ENCODE measurements at regions not wholly inside any gene's neighbourhood (a gene's known extent, or its start where the extent isn't known, plus 50 kb on each side); places are given as distances from the start of the nearest gene placed in this dataset.
A peak's percentile ranks its signal among the peaks of the same experiment; 100 is the strongest.

- Histone ChIP-seq H3K36me3 (no peaks in the 10 kb centered on the region), H3K27me3 (no peaks in the 10 kb centered on the region), H3K27ac (no peak overlapping the region), H3K4me1 (peaks cover under 1% of the 10 kb centered on the region), H3K4me3 (no peak overlapping the region), H3K9me3 (no peaks in the 10 kb centered on the region)
- intact Hi-C loops (cut with DNase I), result no loop called here
- TF ChIP-seq CTCF (IDR thresholded peaks at IDR 0.05), result no peak
- TF ChIP-seq POLR2A (IDR thresholded peaks at IDR 0.05), result no peak
- no peak for TF ChIP-seq POLR2AphosphoS5 (IDR thresholded peaks at IDR 0.05; ENCODE audit: insufficient read depth in 1 of 2, low read depth in 1 of 2)
- no peak for DNase-seq (ENCODE audit: extremely low spot score in 2 of 2)
Measured at GRCh38 chr18:77361382-77361781, 111.7 kb downstream of the GALR1 start.

- intact Hi-C loops (cut with DNase I), result no loop called here
- H3K36me3 ChIP-seq, result no peaks in the 10 kb centered on the region
- H3K27me3 ChIP-seq, result no peaks in the 10 kb centered on the region
- H3K4me1 ChIP-seq, result peaks cover 13% of the 10 kb centered on the region
- no peak overlapping the region for H3K4me3 ChIP-seq
- DNase-seq (ENCODE audit: extremely low spot score in 2 of 2), result no peak
- H3K27ac ChIP-seq, result no peak overlapping the region
- peaks cover 8% of the 10 kb centered on the region for H3K9me3 ChIP-seq
- TF ChIP-seq CTCF (IDR thresholded peaks at IDR 0.05), result no peak
- TF ChIP-seq POLR2A (IDR thresholded peaks at IDR 0.05), result no peak
- TF ChIP-seq POLR2AphosphoS5 (IDR thresholded peaks at IDR 0.05; ENCODE audit: insufficient read depth in 1 of 2, low read depth in 1 of 2), result no peak
Measured at GRCh38 chr18:77365667-77366066, 116.0 kb downstream of the GALR1 start.

- Histone ChIP-seq H3K4me3 (no peak overlapping the region), H3K27me3 (no peaks in the 10 kb centered on the region), H3K4me1 (peaks cover 13% of the 10 kb centered on the region), H3K9me3 (peaks cover 8% of the 10 kb centered on the region), H3K36me3 (no peaks in the 10 kb centered on the region), H3K27ac (peak overlapping the region; percentile 70)
- TF ChIP-seq POLR2A (IDR thresholded peaks at IDR 0.05) (no peak), POLR2AphosphoS5 (IDR thresholded peaks at IDR 0.05; ENCODE audit: insufficient read depth in 1 of 2, low read depth in 1 of 2) (no peak), CTCF (IDR thresholded peaks at IDR 0.05) (no peak)
- DNase-seq (ENCODE audit: extremely low spot score in 2 of 2), result no peak
- intact Hi-C loops (cut with DNase I), result no loop called here
Measured at GRCh38 chr18:77366067-77366719, 116.5 kb downstream of the GALR1 start.

- Histone ChIP-seq H3K27ac (peak overlapping the region; percentile 70), H3K27me3 (no peaks in the 10 kb centered on the region), H3K36me3 (no peaks in the 10 kb centered on the region), H3K4me3 (peak overlapping the region; percentile 20 to 25), H3K4me1 (peaks cover 13% of the 10 kb centered on the region), H3K9me3 (peaks cover 8% of the 10 kb centered on the region)
- TF ChIP-seq POLR2AphosphoS5 (IDR thresholded peaks at IDR 0.05; ENCODE audit: insufficient read depth in 1 of 2, low read depth in 1 of 2) (no peak), POLR2A (IDR thresholded peaks at IDR 0.05) (no peak), CTCF (IDR thresholded peaks at IDR 0.05) (no peak)
- DNase-seq (ENCODE audit: extremely low spot score in 2 of 2), result no peak
- intact Hi-C loops (cut with DNase I), result no loop called here
Measured at GRCh38 chr18:77366720-77367641, 117.3 kb downstream of the GALR1 start.

- no peaks in the 10 kb centered on the region for H3K36me3 ChIP-seq
- intact Hi-C loops (cut with DNase I), result no loop called here
- H3K9me3 ChIP-seq, result peaks cover 8% of the 10 kb centered on the region
- no peak overlapping the region for H3K27ac ChIP-seq
- H3K4me3 ChIP-seq, result no peak overlapping the region
- no peak for DNase-seq (ENCODE audit: extremely low spot score in 2 of 2)
- peaks cover 13% of the 10 kb centered on the region for H3K4me1 ChIP-seq
- TF ChIP-seq CTCF (IDR thresholded peaks at IDR 0.05), result no peak
- no peak for TF ChIP-seq POLR2A (IDR thresholded peaks at IDR 0.05)
- TF ChIP-seq POLR2AphosphoS5 (IDR thresholded peaks at IDR 0.05; ENCODE audit: insufficient read depth in 1 of 2, low read depth in 1 of 2), result no peak
- no peaks in the 10 kb centered on the region for H3K27me3 ChIP-seq
Measured at GRCh38 chr18:77369644-77370043, 120.0 kb downstream of the GALR1 start.

Data from vagina (tissue), 2 donors.